ENCODE measurements at regions not wholly inside any gene's neighbourhood (a gene's known extent, or its start where the extent isn't known, plus 50 kb on each side); places are given as distances from the start of the nearest gene placed in this dataset.

DNA sequence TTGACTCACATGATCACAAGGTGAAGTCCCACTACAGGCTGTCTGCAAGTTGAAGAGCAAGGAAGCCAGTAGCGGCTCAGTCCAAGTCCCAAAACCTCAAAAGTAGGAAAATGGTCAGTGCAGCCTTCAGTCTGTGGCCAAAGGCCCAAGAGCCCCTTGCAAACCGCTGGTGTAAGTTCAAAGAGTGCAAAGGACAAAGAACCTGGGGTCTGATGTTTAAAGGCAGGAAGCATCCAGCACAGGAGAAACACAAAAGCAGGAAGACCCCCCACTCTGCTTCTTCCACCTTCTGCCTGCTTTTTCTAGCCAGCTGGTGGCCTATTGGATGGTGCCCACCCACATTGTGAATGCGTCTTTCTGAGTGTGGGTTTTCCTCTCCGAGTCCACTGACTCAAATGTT, 2222.6 kb downstream of the MRPL39 start:
- FAIRE-seq = no peak
- no peak overlapping the region for H2AFZ ChIP-seq (ENCODE audit: low read depth, low read length)

GRCh38 chr21:23374155-23374554, 2233.1 kb downstream of the MRPL39 start:
- Mint-ChIP-seq H3K36me3 (ENCODE audit: low read depth, unreplicated experiment) (peaks cover 3% of the 10 kb centered on the region), H3K27ac (ENCODE audit: unreplicated experiment) (no peak overlapping the region), H3K9me3 (ENCODE audit: unreplicated experiment) (peaks cover 3% of the 10 kb centered on the region), H3K4me3 (ENCODE audit: unreplicated experiment) (no peak overlapping the region), H3K4me1 (ENCODE audit: low read depth, unreplicated experiment) (no peaks in the 10 kb centered on the region), H3K27me3 (ENCODE audit: low read depth, unreplicated experiment) (no peaks in the 10 kb centered on the region)
- H3K27ac ChIP-seq (ENCODE audit: low read depth, low read length) = no peak overlapping the region
- H3K4me3 ChIP-seq (ENCODE audit: insufficient read depth, low read depth, low read length) = no peak overlapping the region
- no peaks in the 10 kb centered on the region for H3K4me1 ChIP-seq (ENCODE audit: insufficient read depth, low read length)
- no peak overlapping the region for H3K9ac ChIP-seq (ENCODE audit: low read length)
- TF ChIP-seq EZH2 (IDR thresholded peaks at IDR 0.05; ENCODE audit: insufficient read depth, low read length) = no peak
- TF ChIP-seq, protein P1, sequence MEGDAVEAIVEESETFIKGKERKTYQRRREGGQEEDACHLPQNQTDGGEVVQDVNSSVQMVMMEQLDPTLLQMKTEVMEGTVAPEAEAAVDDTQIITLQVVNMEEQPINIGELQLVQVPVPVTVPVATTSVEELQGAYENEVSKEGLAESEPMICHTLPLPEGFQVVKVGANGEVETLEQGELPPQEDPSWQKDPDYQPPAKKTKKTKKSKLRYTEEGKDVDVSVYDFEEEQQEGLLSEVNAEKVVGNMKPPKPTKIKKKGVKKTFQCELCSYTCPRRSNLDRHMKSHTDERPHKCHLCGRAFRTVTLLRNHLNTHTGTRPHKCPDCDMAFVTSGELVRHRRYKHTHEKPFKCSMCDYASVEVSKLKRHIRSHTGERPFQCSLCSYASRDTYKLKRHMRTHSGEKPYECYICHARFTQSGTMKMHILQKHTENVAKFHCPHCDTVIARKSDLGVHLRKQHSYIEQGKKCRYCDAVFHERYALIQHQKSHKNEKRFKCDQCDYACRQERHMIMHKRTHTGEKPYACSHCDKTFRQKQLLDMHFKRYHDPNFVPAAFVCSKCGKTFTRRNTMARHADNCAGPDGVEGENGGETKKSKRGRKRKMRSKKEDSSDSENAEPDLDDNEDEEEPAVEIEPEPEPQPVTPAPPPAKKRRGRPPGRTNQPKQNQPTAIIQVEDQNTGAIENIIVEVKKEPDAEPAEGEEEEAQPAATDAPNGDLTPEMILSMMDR (IDR thresholded peaks at IDR 0.05; ENCODE audit: insufficient read depth, low read depth, low read length) = no peak
- no peaks in the 10 kb centered on the region for H4K20me1 ChIP-seq (ENCODE audit: insufficient read depth, low read length)
- H3K27me3 ChIP-seq (ENCODE audit: insufficient read depth, low read length) = no peaks in the 10 kb centered on the region
- no peak overlapping the region for H2AFZ ChIP-seq (ENCODE audit: low read depth, low read length)
- no peak overlapping the region for H3K4me2 ChIP-seq (ENCODE audit: low read length)
- FAIRE-seq (no peak), DNase-seq (ENCODE audit: low read depth) (no peak)
- no peaks in the 10 kb centered on the region for H3K79me2 ChIP-seq (ENCODE audit: insufficient read depth, low read length)
- peaks cover 3% of the 10 kb centered on the region for H3K9me3 ChIP-seq (ENCODE audit: insufficient read depth, low read depth, low read length)
- H3K36me3 ChIP-seq (ENCODE audit: insufficient read depth, low read length) = no peaks in the 10 kb centered on the region

More for the DNA sequence above, 2222.6 kb downstream of the MRPL39 start:
- no peaks in the 10 kb centered on the region for H3K36me3 Mint-ChIP-seq (ENCODE audit: low read depth, unreplicated experiment)
- no peak overlapping the region for H3K4me3 Mint-ChIP-seq (ENCODE audit: unreplicated experiment)
- peaks cover 2% of the 10 kb centered on the region for H3K9me3 Mint-ChIP-seq (ENCODE audit: unreplicated experiment)
- H3K4me2 ChIP-seq (ENCODE audit: low read length) = no peak overlapping the region
- TF ChIP-seq, protein P1 (IDR thresholded peaks at IDR 0.05; ENCODE audit: insufficient read depth, low read depth, low read length) = no peak
- no peak for TF ChIP-seq EZH2 (IDR thresholded peaks at IDR 0.05; ENCODE audit: insufficient read depth, low read length)
- no peaks in the 10 kb centered on the region for H3K9me3 ChIP-seq (ENCODE audit: insufficient read depth, low read depth, low read length)
- no peak for DNase-seq (ENCODE audit: low read depth)
- H3K4me1 Mint-ChIP-seq (ENCODE audit: low read depth, unreplicated experiment) = no peaks in the 10 kb centered on the region
- H3K27me3 ChIP-seq (ENCODE audit: insufficient read depth, low read length) = no peaks in the 10 kb centered on the region
- H3K27ac Mint-ChIP-seq (ENCODE audit: unreplicated experiment) = no peak overlapping the region
- H3K79me2 ChIP-seq (ENCODE audit: insufficient read depth, low read length) = no peaks in the 10 kb centered on the region
- H3K27ac ChIP-seq (ENCODE audit: low read depth, low read length) = no peak overlapping the region
- H3K4me1 ChIP-seq (ENCODE audit: insufficient read depth, low read length) = no peaks in the 10 kb centered on the region
- H3K4me3 ChIP-seq (ENCODE audit: insufficient read depth, low read depth, low read length) = no peak overlapping the region
- H3K9ac ChIP-seq (ENCODE audit: low read length) = no peak overlapping the region
- no peaks in the 10 kb centered on the region for H3K27me3 Mint-ChIP-seq (ENCODE audit: low read depth, unreplicated experiment)
- H3K36me3 ChIP-seq (ENCODE audit: insufficient read depth, low read length) = no peaks in the 10 kb centered on the region
- no peaks in the 10 kb centered on the region for H4K20me1 ChIP-seq (ENCODE audit: insufficient read depth, low read length)

DNA sequence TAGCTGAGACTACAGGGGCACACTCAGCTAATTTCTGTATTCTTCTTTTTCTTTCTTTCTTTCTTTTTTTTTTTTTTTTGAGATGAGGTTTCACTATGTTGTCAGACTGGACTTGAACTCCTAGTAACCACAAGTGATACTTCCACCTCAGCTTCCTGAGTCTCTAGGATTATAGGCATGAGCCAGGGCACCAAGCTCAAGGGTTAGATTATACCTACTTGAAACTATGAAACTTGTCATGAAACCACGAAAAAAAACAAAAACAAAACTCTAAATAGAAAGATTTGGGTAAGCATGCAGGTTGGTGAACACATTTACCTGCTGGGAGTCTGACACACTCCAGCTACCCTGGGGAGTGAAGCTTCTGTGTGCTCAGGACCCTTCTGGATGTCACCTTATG, 2250.4 kb downstream of the MRPL39 start:
- Histone ChIP-seq H2AFZ (ENCODE audit: low read depth, low read length) (no peak overlapping the region), H3K4me3 (ENCODE audit: insufficient read depth, low read depth, low read length) (no peak overlapping the region), H3K36me3 (ENCODE audit: insufficient read depth, low read length) (no peaks in the 10 kb centered on the region), H3K9ac (ENCODE audit: low read length) (no peak overlapping the region), H3K27ac (ENCODE audit: low read depth, low read length) (no peak overlapping the region), H3K4me1 (ENCODE audit: insufficient read depth, low read length) (no peaks in the 10 kb centered on the region), H3K9me3 (ENCODE audit: insufficient read depth, low read depth, low read length) (no peaks in the 10 kb centered on the region), H3K79me2 (ENCODE audit: insufficient read depth, low read length) (no peaks in the 10 kb centered on the region), H3K4me2 (ENCODE audit: low read length) (no peak overlapping the region), H3K27me3 (ENCODE audit: insufficient read depth, low read length) (no peaks in the 10 kb centered on the region), H4K20me1 (ENCODE audit: insufficient read depth, low read length) (no peaks in the 10 kb centered on the region)
- DNase-seq (ENCODE audit: low read depth) (no peak), FAIRE-seq (no peak)
- H3K27me3 Mint-ChIP-seq (ENCODE audit: low read depth, unreplicated experiment) = no peaks in the 10 kb centered on the region
- no peak overlapping the region for H3K4me3 Mint-ChIP-seq (ENCODE audit: unreplicated experiment)
- no peaks in the 10 kb centered on the region for H3K4me1 Mint-ChIP-seq (ENCODE audit: low read depth, unreplicated experiment)
- no peak for TF ChIP-seq EZH2 (IDR thresholded peaks at IDR 0.05; ENCODE audit: insufficient read depth, low read length)
- TF ChIP-seq, protein P1 (IDR thresholded peaks at IDR 0.05; ENCODE audit: insufficient read depth, low read depth, low read length) = no peak
- H3K36me3 Mint-ChIP-seq (ENCODE audit: low read depth, unreplicated experiment) = no peaks in the 10 kb centered on the region
- peaks cover 8% of the 10 kb centered on the region for H3K9me3 Mint-ChIP-seq (ENCODE audit: unreplicated experiment)
- no peak overlapping the region for H3K27ac Mint-ChIP-seq (ENCODE audit: unreplicated experiment)

Data from astrocyte (in vitro differentiated cells and primary cell).